ENCODE measurements at regions not wholly inside any gene's neighbourhood (a gene's known extent, or its start where the extent isn't known, plus 50 kb on each side); places are given as distances from the start of the nearest gene placed in this dataset.
"Not testable (repeated sequence)": the region's sequence is repeated elsewhere in the genome, so short reads cannot be mapped to it uniquely, and the experiment has no call there.

GRCh38 chr2:129043677-129044076, 725.0 kb upstream of the HS6ST1 start:
- not testable (repeated sequence) for H4K20me1 ChIP-seq (ENCODE audit: insufficient read depth, low read depth, low read length); H3K4me3 ChIP-seq (ENCODE audit: low read length); H3K27ac ChIP-seq (ENCODE audit: low read length)

GRCh38 chr2:129046475-129046874, 727.8 kb upstream of the HS6ST1 start:
- not testable (repeated sequence) for H3K4me2 ChIP-seq (ENCODE audit: low read depth, low read length, poor library complexity, severe bottlenecking); H3K4me3 ChIP-seq (ENCODE audit: low read length); DNase-seq; H3K36me3 ChIP-seq (ENCODE audit: insufficient read depth, low read length); H3K9me2 ChIP-seq (replicated peaks; ENCODE audit: insufficient read depth, low read length); H2AFZ ChIP-seq (ENCODE audit: low read length); H3K27me3 ChIP-seq (ENCODE audit: low read length); H4K20me1 ChIP-seq (ENCODE audit: insufficient read depth, low read depth, low read length); H3K27ac ChIP-seq (ENCODE audit: low read length); H3K9me3 ChIP-seq (ENCODE audit: low read length); H3K4me1 ChIP-seq (ENCODE audit: low read length); H3K9ac ChIP-seq (ENCODE audit: low read length); H3K79me2 ChIP-seq (ENCODE audit: low read length)

More at GRCh38 chr2:129043677-129044076, 725.0 kb upstream of the HS6ST1 start:
- not testable (repeated sequence) for H3K79me2 ChIP-seq (ENCODE audit: low read length); H3K4me2 ChIP-seq (ENCODE audit: low read depth, low read length, poor library complexity, severe bottlenecking); H3K9me2 ChIP-seq (replicated peaks; ENCODE audit: insufficient read depth, low read length); H3K4me1 ChIP-seq (ENCODE audit: low read length); H3K36me3 ChIP-seq (ENCODE audit: insufficient read depth, low read length); H3K9me3 ChIP-seq (ENCODE audit: low read length); H3K27me3 ChIP-seq (ENCODE audit: low read length); H2AFZ ChIP-seq (ENCODE audit: low read length); H3K9ac ChIP-seq (ENCODE audit: low read length); DNase-seq

- Histone ChIP-seq H3K79me2 (ENCODE audit: low read length) (no peaks in the 10 kb centered on the region), H3K36me3 (ENCODE audit: insufficient read depth, low read length) (no peaks in the 10 kb centered on the region), H3K4me1 (ENCODE audit: low read length) (peaks cover 9% of the 10 kb centered on the region), H3K27me3 (ENCODE audit: low read length) (no peaks in the 10 kb centered on the region), H3K9me2 (replicated peaks; ENCODE audit: insufficient read depth, low read length) (no peaks in the 10 kb centered on the region), H3K4me3 (ENCODE audit: low read length) (no peak overlapping the region), H3K27ac (ENCODE audit: low read length) (no peak overlapping the region), H4K20me1 (ENCODE audit: insufficient read depth, low read depth, low read length) (no peaks in the 10 kb centered on the region), H3K9me3 (ENCODE audit: low read length) (no peaks in the 10 kb centered on the region), H2AFZ (ENCODE audit: low read length) (no peak overlapping the region), H3K4me2 (ENCODE audit: low read depth, low read length, poor library complexity, severe bottlenecking) (no peak overlapping the region), H3K9ac (ENCODE audit: low read length) (no peak overlapping the region)
- no peak for DNase-seq
Observed at GRCh38 chr2:129050101-129050500, 731.4 kb upstream of the HS6ST1 start.

GRCh38 chr2:129055242-129055641, 736.6 kb upstream of the HS6ST1 start:
- no peaks in the 10 kb centered on the region for H3K9me3 ChIP-seq (ENCODE audit: low read length)
- no peak overlapping the region for H3K9ac ChIP-seq (ENCODE audit: low read length)
- H3K27me3 ChIP-seq (ENCODE audit: low read length) = no peaks in the 10 kb centered on the region
- H4K20me1 ChIP-seq (ENCODE audit: insufficient read depth, low read depth, low read length) = no peaks in the 10 kb centered on the region
- H3K79me2 ChIP-seq (ENCODE audit: low read length) = no peaks in the 10 kb centered on the region
- no peaks in the 10 kb centered on the region for H3K9me2 ChIP-seq (replicated peaks; ENCODE audit: insufficient read depth, low read length)
- H2AFZ ChIP-seq (ENCODE audit: low read length) = no peak overlapping the region
- H3K4me3 ChIP-seq (ENCODE audit: low read length) = no peak overlapping the region
- no peak for DNase-seq
- H3K27ac ChIP-seq (ENCODE audit: low read length) = no peak overlapping the region
- no peak overlapping the region for H3K4me2 ChIP-seq (ENCODE audit: low read depth, low read length, poor library complexity, severe bottlenecking)
- H3K36me3 ChIP-seq (ENCODE audit: insufficient read depth, low read length) = no peaks in the 10 kb centered on the region
- H3K4me1 ChIP-seq (ENCODE audit: low read length) = peaks cover 9% of the 10 kb centered on the region

- no peak for DNase-seq
- H3K36me3 ChIP-seq (ENCODE audit: insufficient read depth, low read length) = no peaks in the 10 kb centered on the region
- no peaks in the 10 kb centered on the region for H4K20me1 ChIP-seq (ENCODE audit: insufficient read depth, low read depth, low read length)
- no peak overlapping the region for H3K27ac ChIP-seq (ENCODE audit: low read length)
- H3K9me2 ChIP-seq (replicated peaks; ENCODE audit: insufficient read depth, low read length) = no peaks in the 10 kb centered on the region
- H3K4me2 ChIP-seq (ENCODE audit: low read depth, low read length, poor library complexity, severe bottlenecking) = no peak overlapping the region
- no peaks in the 10 kb centered on the region for H3K79me2 ChIP-seq (ENCODE audit: low read length)
- no peaks in the 10 kb centered on the region for H3K27me3 ChIP-seq (ENCODE audit: low read length)
- no peak overlapping the region for H2AFZ ChIP-seq (ENCODE audit: low read length)
- H3K9me3 ChIP-seq (ENCODE audit: low read length) = no peaks in the 10 kb centered on the region
- H3K9ac ChIP-seq (ENCODE audit: low read length) = no peak overlapping the region
- no peak overlapping the region for H3K4me3 ChIP-seq (ENCODE audit: low read length)
- H3K4me1 ChIP-seq (ENCODE audit: low read length) = peaks cover 9% of the 10 kb centered on the region
Observed at GRCh38 chr2:129055824-129056223, 737.2 kb upstream of the HS6ST1 start.

GRCh38 chr2:129056309-129056958, 737.8 kb upstream of the HS6ST1 start:
- Histone ChIP-seq H3K79me2 (ENCODE audit: low read length) (no peaks in the 10 kb centered on the region), H3K9ac (ENCODE audit: low read length) (no peak overlapping the region), H3K4me3 (ENCODE audit: low read length) (no peak overlapping the region), H2AFZ (ENCODE audit: low read length) (no peak overlapping the region), H4K20me1 (ENCODE audit: insufficient read depth, low read depth, low read length) (no peaks in the 10 kb centered on the region), H3K27ac (ENCODE audit: low read length) (no peak overlapping the region), H3K36me3 (ENCODE audit: insufficient read depth, low read length) (no peaks in the 10 kb centered on the region), H3K4me1 (ENCODE audit: low read length) (peaks cover 9% of the 10 kb centered on the region), H3K9me2 (replicated peaks; ENCODE audit: insufficient read depth, low read length) (no peaks in the 10 kb centered on the region), H3K9me3 (ENCODE audit: low read length) (no peaks in the 10 kb centered on the region), H3K4me2 (ENCODE audit: low read depth, low read length, poor library complexity, severe bottlenecking) (no peak overlapping the region), H3K27me3 (ENCODE audit: low read length) (no peaks in the 10 kb centered on the region)
- DNase-seq = peak; percentile 11

GRCh38 chr2:129056959-129057317, 738.3 kb upstream of the HS6ST1 start:
- H3K4me1 ChIP-seq (ENCODE audit: low read length) = peaks cover 9% of the 10 kb centered on the region
- DNase-seq = no peak
- no peak overlapping the region for H3K9ac ChIP-seq (ENCODE audit: low read length)
- H4K20me1 ChIP-seq (ENCODE audit: insufficient read depth, low read depth, low read length) = no peaks in the 10 kb centered on the region
- no peaks in the 10 kb centered on the region for H3K9me3 ChIP-seq (ENCODE audit: low read length)
- no peak overlapping the region for H2AFZ ChIP-seq (ENCODE audit: low read length)
- no peaks in the 10 kb centered on the region for H3K36me3 ChIP-seq (ENCODE audit: insufficient read depth, low read length)
- H3K4me3 ChIP-seq (ENCODE audit: low read length) = no peak overlapping the region
- no peak overlapping the region for H3K4me2 ChIP-seq (ENCODE audit: low read depth, low read length, poor library complexity, severe bottlenecking)
- no peaks in the 10 kb centered on the region for H3K79me2 ChIP-seq (ENCODE audit: low read length)
- no peaks in the 10 kb centered on the region for H3K27me3 ChIP-seq (ENCODE audit: low read length)
- no peak overlapping the region for H3K27ac ChIP-seq (ENCODE audit: low read length)
- H3K9me2 ChIP-seq (replicated peaks; ENCODE audit: insufficient read depth, low read length) = no peaks in the 10 kb centered on the region

GRCh38 chr2:129058981-129059380, 740.3 kb upstream of the HS6ST1 start:
- no peak overlapping the region for H3K9ac ChIP-seq (ENCODE audit: low read length)
- no peak overlapping the region for H2AFZ ChIP-seq (ENCODE audit: low read length)
- no peak overlapping the region for H3K27ac ChIP-seq (ENCODE audit: low read length)
- no peaks in the 10 kb centered on the region for H3K9me3 ChIP-seq (ENCODE audit: low read length)
- no peak overlapping the region for H3K4me3 ChIP-seq (ENCODE audit: low read length)
- no peak for DNase-seq
- no peaks in the 10 kb centered on the region for H3K27me3 ChIP-seq (ENCODE audit: low read length)
- no peaks in the 10 kb centered on the region for H3K79me2 ChIP-seq (ENCODE audit: low read length)
- H3K36me3 ChIP-seq (ENCODE audit: insufficient read depth, low read length) = no peaks in the 10 kb centered on the region
- H3K4me2 ChIP-seq (ENCODE audit: low read depth, low read length, poor library complexity, severe bottlenecking) = no peak overlapping the region
- H4K20me1 ChIP-seq (ENCODE audit: insufficient read depth, low read depth, low read length) = no peaks in the 10 kb centered on the region
- no peaks in the 10 kb centered on the region for H3K4me1 ChIP-seq (ENCODE audit: low read length)
- no peaks in the 10 kb centered on the region for H3K9me2 ChIP-seq (replicated peaks; ENCODE audit: insufficient read depth, low read length)

- Histone ChIP-seq H3K36me3 (ENCODE audit: insufficient read depth, low read length) (no peaks in the 10 kb centered on the region), H3K27me3 (ENCODE audit: low read length) (no peaks in the 10 kb centered on the region), H3K9me2 (replicated peaks; ENCODE audit: insufficient read depth, low read length) (no peaks in the 10 kb centered on the region), H3K79me2 (ENCODE audit: low read length) (no peaks in the 10 kb centered on the region), H3K4me3 (ENCODE audit: low read length) (no peak overlapping the region), H3K9me3 (ENCODE audit: low read length) (no peaks in the 10 kb centered on the region), H2AFZ (ENCODE audit: low read length) (no peak overlapping the region), H4K20me1 (ENCODE audit: insufficient read depth, low read depth, low read length) (no peaks in the 10 kb centered on the region), H3K4me1 (ENCODE audit: low read length) (no peaks in the 10 kb centered on the region), H3K27ac (ENCODE audit: low read length) (no peak overlapping the region), H3K9ac (ENCODE audit: low read length) (no peak overlapping the region), H3K4me2 (ENCODE audit: low read depth, low read length, poor library complexity, severe bottlenecking) (no peak overlapping the region)
- no peak for DNase-seq
Observed at GRCh38 chr2:129059476-129059875, 740.8 kb upstream of the HS6ST1 start.
